ENCODE measurements at regions not wholly inside any gene's neighbourhood (a gene's known extent, or its start where the extent isn't known, plus 50 kb on each side); places are given as distances from the start of the nearest gene placed in this dataset.

DNA sequence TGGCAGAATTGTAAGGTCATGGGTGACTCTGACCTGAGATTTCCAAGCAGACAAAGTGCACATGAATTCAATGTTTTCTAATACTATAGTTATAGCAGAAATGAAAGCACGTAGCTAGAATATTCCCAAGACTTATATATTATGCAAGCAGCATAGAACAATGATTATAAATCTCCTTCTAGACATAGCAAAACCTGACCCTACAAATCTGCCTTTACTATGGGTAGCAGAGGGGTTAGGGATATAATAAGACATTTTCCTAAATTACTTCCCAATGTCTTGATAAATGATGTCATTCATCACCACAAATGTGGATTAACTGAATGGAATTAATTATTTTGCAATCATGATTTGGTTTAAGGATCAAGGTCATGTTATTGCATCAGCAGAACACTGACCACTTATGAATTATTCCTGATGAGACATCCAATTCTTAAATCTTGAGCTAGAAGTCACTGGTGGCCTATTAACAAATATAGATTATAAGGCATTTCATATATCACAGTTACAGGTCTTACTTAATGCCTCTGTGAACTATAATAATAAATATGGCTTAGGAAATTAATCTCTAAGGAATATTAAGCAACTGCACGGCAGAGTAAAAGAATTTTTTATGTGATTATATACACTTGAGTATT lies 776.6 kb downstream of the AMY1C start:
- TF ChIP-seq CTCF (IDR thresholded peaks at IDR 0.05; ENCODE audit: unreplicated experiment): no peak
- Mint-ChIP-seq H3K27ac (no peak overlapping the region), H3K4me3 (ENCODE audit: low read depth) (no peak overlapping the region), H3K27me3 (no peaks in the 10 kb centered on the region), H3K4me1 (ENCODE audit: low read depth) (no peaks in the 10 kb centered on the region), H3K36me3 (ENCODE audit: insufficient read depth) (no peaks in the 10 kb centered on the region), H3K9me3 (ENCODE audit: low read depth) (peaks cover 2% of the 10 kb centered on the region)
- DNase-seq (ENCODE audit: low spot score, unreplicated experiment): no peak

- no peak overlapping the region for H3K4me3 Mint-ChIP-seq (ENCODE audit: low read depth)
- no peaks in the 10 kb centered on the region for H3K4me1 Mint-ChIP-seq (ENCODE audit: low read depth)
- no peaks in the 10 kb centered on the region for H3K27me3 Mint-ChIP-seq
- TF ChIP-seq CTCF (IDR thresholded peaks at IDR 0.05; ENCODE audit: unreplicated experiment): no peak
- H3K36me3 Mint-ChIP-seq (ENCODE audit: insufficient read depth): no peaks in the 10 kb centered on the region
- no peak for DNase-seq (ENCODE audit: low spot score, unreplicated experiment)
- no peak overlapping the region for H3K27ac Mint-ChIP-seq
- H3K9me3 Mint-ChIP-seq (ENCODE audit: low read depth): peaks cover 3% of the 10 kb centered on the region
Measured at GRCh38 chr1:104531990-104532389, 782.3 kb downstream of the AMY1C start.

DNA sequence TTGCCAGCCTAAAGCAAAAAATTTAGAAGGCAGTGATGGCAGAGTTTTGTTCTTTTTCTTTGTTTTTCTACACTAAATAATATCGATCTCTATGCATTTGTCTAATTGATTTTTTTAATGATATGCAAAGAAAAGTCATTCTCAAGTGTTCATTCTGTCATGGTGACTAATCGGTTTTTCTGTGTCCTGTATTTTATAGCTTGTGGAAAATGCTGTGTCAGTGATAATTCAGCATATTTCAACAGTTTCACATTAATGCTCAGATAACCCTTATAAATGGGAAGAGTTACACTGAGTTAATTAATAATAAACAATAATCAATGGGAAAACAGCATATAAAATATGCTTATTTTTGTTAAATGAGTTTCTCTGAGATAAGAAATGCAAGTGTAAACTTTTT lies 824.9 kb downstream of the AMY1C start:
- H3K4me1 Mint-ChIP-seq (ENCODE audit: low read depth): peaks cover 17% of the 10 kb centered on the region
- no peak for DNase-seq (ENCODE audit: low spot score, unreplicated experiment)
- no peak for TF ChIP-seq CTCF (IDR thresholded peaks at IDR 0.05; ENCODE audit: unreplicated experiment)
- H3K27me3 Mint-ChIP-seq: no peaks in the 10 kb centered on the region
- H3K27ac Mint-ChIP-seq: no peak overlapping the region
- no peaks in the 10 kb centered on the region for H3K36me3 Mint-ChIP-seq (ENCODE audit: insufficient read depth)
- peaks cover 6% of the 10 kb centered on the region for H3K9me3 Mint-ChIP-seq (ENCODE audit: low read depth)
- no peak overlapping the region for H3K4me3 Mint-ChIP-seq (ENCODE audit: low read depth)

DNA sequence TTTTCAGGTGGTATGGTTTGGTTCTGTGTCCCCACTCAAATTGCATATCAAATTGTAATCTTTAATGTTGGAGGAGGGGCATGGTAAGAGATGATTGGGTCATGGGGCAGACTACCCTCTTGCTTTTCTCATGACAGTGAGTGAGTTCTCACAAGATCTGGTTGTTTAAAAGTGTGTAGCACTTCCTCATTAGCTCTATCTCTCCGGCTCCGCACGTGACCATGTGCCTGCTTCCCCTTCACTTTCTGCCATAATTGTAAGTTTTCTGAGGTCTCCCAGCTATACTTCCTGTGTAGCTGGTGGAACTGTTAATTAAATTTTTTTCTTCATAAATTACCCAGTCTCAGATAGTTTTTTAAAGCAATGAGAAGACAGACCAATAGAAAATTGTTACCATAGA lies 843.2 kb downstream of the AMY1C start:
- Mint-ChIP-seq H3K4me1 (ENCODE audit: low read depth) (no peaks in the 10 kb centered on the region), H3K4me3 (ENCODE audit: low read depth) (no peak overlapping the region), H3K36me3 (ENCODE audit: insufficient read depth) (no peaks in the 10 kb centered on the region), H3K9me3 (ENCODE audit: low read depth) (no peaks in the 10 kb centered on the region), H3K27ac (no peak overlapping the region), H3K27me3 (no peaks in the 10 kb centered on the region)
- DNase-seq (ENCODE audit: low spot score, unreplicated experiment): no peak
- TF ChIP-seq CTCF (IDR thresholded peaks at IDR 0.05; ENCODE audit: unreplicated experiment): no peak

DNA sequence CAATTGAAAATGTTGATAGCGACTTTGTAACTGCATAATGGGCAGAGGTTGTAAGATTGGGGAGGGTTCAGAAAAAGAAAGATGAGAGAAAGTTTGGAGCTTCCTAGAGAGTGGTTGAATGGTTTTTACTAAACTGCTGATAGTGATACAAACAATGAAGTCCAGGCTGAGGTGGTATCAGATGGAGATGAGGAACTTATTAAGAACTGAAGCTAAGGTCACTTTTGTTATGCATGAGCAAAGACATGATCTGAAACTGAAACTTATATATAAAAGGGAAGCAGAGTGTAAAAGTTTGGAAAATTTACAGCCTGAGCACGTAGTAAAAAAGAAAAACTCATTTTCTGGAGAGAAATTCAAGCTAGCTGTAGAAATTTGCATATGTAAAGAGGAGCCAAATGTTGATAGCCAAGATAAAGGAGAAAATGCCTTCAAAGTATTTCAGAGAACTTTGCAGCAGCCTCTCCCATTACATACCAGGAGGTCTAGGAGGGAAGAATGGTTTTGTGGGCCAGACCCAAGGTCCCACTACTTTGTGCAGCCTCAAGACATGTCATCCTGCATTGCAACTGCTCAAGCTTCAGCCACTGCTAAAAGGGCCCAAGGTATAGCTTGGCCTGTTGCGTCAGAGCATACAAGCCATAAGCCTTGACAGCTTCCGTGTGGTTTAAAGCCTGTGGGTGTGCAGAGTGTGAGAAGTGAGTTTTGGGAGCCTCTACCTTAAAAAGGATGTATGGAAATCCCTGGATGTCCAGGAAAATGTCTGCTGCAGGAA lies 843.9 kb downstream of the AMY1C start:
- no peaks in the 10 kb centered on the region for H3K4me1 Mint-ChIP-seq (ENCODE audit: low read depth)
- H3K9me3 Mint-ChIP-seq (ENCODE audit: low read depth): no peaks in the 10 kb centered on the region
- H3K27me3 Mint-ChIP-seq: no peaks in the 10 kb centered on the region
- H3K36me3 Mint-ChIP-seq (ENCODE audit: insufficient read depth): no peaks in the 10 kb centered on the region
- TF ChIP-seq CTCF (IDR thresholded peaks at IDR 0.05; ENCODE audit: unreplicated experiment): no peak
- no peak overlapping the region for H3K4me3 Mint-ChIP-seq (ENCODE audit: low read depth)
- DNase-seq (ENCODE audit: low spot score, unreplicated experiment): no peak
- no peak overlapping the region for H3K27ac Mint-ChIP-seq

Measured in progenitor cell of endocrine pancreas (in vitro differentiated cells).